Hepatocyte (in vitro differentiated cells): ENCODE measurements at regions not wholly inside any gene's neighbourhood (a gene's known extent, or its start where the extent isn't known, plus 50 kb on each side); places are given as distances from the start of the nearest gene placed in this dataset.

Experiments
- EZH2 ChIP-seq: fragments of 200-600 bp; sonication (generic); IDR thresholded peaks from 2 replicates; pipeline ENCODE4 v1.6.1; 2016; ENCODE audit warnings: antibody characterized with exemption, mild to moderate bottlenecking, borderline replicate concordance
- TF ChIP-seq, protein P1 (sequence below): fragments of 200-600 bp; sonication (generic); IDR thresholded peaks from 2 replicates; pipeline ENCODE4 v1.5.1; 2016; ENCODE audit warnings: antibody characterized with exemption, mild to moderate bottlenecking; ENCODE audit not compliant: poor library complexity

- TF ChIP-seq EZH2: no peak
- TF ChIP-seq, protein P1, sequence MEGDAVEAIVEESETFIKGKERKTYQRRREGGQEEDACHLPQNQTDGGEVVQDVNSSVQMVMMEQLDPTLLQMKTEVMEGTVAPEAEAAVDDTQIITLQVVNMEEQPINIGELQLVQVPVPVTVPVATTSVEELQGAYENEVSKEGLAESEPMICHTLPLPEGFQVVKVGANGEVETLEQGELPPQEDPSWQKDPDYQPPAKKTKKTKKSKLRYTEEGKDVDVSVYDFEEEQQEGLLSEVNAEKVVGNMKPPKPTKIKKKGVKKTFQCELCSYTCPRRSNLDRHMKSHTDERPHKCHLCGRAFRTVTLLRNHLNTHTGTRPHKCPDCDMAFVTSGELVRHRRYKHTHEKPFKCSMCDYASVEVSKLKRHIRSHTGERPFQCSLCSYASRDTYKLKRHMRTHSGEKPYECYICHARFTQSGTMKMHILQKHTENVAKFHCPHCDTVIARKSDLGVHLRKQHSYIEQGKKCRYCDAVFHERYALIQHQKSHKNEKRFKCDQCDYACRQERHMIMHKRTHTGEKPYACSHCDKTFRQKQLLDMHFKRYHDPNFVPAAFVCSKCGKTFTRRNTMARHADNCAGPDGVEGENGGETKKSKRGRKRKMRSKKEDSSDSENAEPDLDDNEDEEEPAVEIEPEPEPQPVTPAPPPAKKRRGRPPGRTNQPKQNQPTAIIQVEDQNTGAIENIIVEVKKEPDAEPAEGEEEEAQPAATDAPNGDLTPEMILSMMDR: no peak
These were observed 107.8 kb upstream of the AHI1 start for GRCh38 chr6:135605278-135605790.
